Upper lobe of left lung (tissue), 6 donors: ENCODE measurements at regions not wholly inside any gene's neighbourhood (a gene's known extent, or its start where the extent isn't known, plus 50 kb on each side); places are given as distances from the start of the nearest gene placed in this dataset.
"Not testable (repeated sequence)": the region's sequence is repeated elsewhere in the genome, so short reads cannot be mapped to it uniquely, and the experiment has no call there.

Experiments
- ATAC-seq, 2 donors: fragments of 200-7000 bp; cut with Tn5 transposase; one replicate each; pipeline ENCODE4 v1.9.1; 2022; ENCODE audit warnings: mild to moderate bottlenecking in 2 of 2, moderate library complexity in 2 of 2; ENCODE audit not compliant: low FRiP score in 2 of 2
- DNase-seq, 2 donors: peaks; one replicate each; pipeline ENCODE4 v3.0.0-alpha.2; 2019 to 2020
- H3K27ac ChIP-seq, 4 donors: fragments of 200-600 bp; sonication (generic); one replicate each; pipeline ENCODE4 v1.5.1; 2016 to 2019
- H3K27me3 ChIP-seq, 4 donors: fragments of 200-600 bp; sonication (generic); one replicate each; pipeline ENCODE4 v1.5.1; 2017 to 2019
- H3K36me3 ChIP-seq, 4 donors: fragments of 200-600 bp; sonication (generic); one replicate each; pipeline ENCODE4 v1.5.1; 2016 to 2019
- H3K4me1 ChIP-seq, 4 donors: fragments of 200-600 bp; sonication (generic); one replicate each; pipeline ENCODE4 v1.5.1; 2018 to 2019
- H3K4me3 ChIP-seq, 4 donors: fragments of 200-600 bp; sonication (generic); one replicate each; pipeline ENCODE4 v1.5.1; 2017 to 2019; ENCODE audit warnings: mild to moderate bottlenecking in 2 of 4, moderate library complexity in 1 of 4
- H3K9me3 ChIP-seq, 4 donors: fragments of 200-600 bp; sonication (generic); one replicate each; pipeline ENCODE4 v1.5.1; 2018 to 2019
- CTCF ChIP-seq, 6 experiments: fragments of 450-650 bp in 4 of 6; fragments of 200-600 bp in 2 of 6; sonication (generic) in 2 of 6; IDR thresholded peaks; one replicate each; pipeline ENCODE4 v1.5.1; 2016 to 2019; ENCODE audit warnings: antibody characterized with exemption in 6 of 6
- EP300 ChIP-seq, 4 donors: sonication (generic); formaldehyde crosslinking; IDR thresholded peaks; one replicate each; pipeline ENCODE4 v1.5.1; 2017; ENCODE audit warnings: antibody characterized with exemption in 4 of 4, control low read depth in 2 of 4
- POLR2A ChIP-seq, 4 donors: fragments of 450-650 bp; IDR thresholded peaks; one replicate each; pipeline ENCODE4 v1.5.1; 2016 to 2017; ENCODE audit warnings: antibody characterized with exemption in 4 of 4, mild to moderate bottlenecking in 2 of 4
- POLR2AphosphoS5 ChIP-seq, 2 donors: sonication (generic); formaldehyde crosslinking; IDR thresholded peaks; one replicate each; pipeline ENCODE4 v1.5.1; 2017; ENCODE audit warnings: antibody characterized with exemption in 2 of 2
- WGBS, 2 donors: methylation state at CpG; one replicate each; pipeline ENCODE4 v1.1.5; 2017 to 2018; 5-methylcytosine and 5-hydroxymethylcytosine counted together
- donor health status: DM: no; HTN: no; CAD: no; lungs with moderate emphysema.
- donor health status: DM: no; HTN: yes; CAD: no; lungs with severe emphysema.

GRCh38 chr2:16911746-16912145 lies 246.1 kb upstream of the CYRIA start:
- H3K9me3 ChIP-seq: no peaks in the 10 kb centered on the region
- no peak for DNase-seq
- TF ChIP-seq POLR2A (IDR thresholded peaks at IDR 0.05) (no peak), POLR2AphosphoS5 (IDR thresholded peaks at IDR 0.05) (no peak), EP300 (IDR thresholded peaks at IDR 0.05) (no peak), CTCF (IDR thresholded peaks at IDR 0.05) (no peak)
- no peaks in the 10 kb centered on the region for H3K4me1 ChIP-seq
- 77 to 79% methylated on average over 3 of the region's 3 CpGs for WGBS, 2 donors
- no peak overlapping the region for H3K27ac ChIP-seq
- H3K4me3 ChIP-seq: no peak overlapping the region
- ATAC-seq: no peak
- no peaks in the 10 kb centered on the region for H3K27me3 ChIP-seq
- no peaks in the 10 kb centered on the region for H3K36me3 ChIP-seq

- ATAC-seq (no peak), DNase-seq (no peak)
- Histone ChIP-seq H3K4me1 (no peaks in the 10 kb centered on the region), H3K9me3 (no peaks in the 10 kb centered on the region), H3K27ac (no peak overlapping the region), H3K4me3 (no peak overlapping the region), H3K36me3 (no peaks in the 10 kb centered on the region), H3K27me3 (no peaks in the 10 kb centered on the region)
- TF ChIP-seq CTCF (IDR thresholded peaks at IDR 0.05): no peak
- no peak for TF ChIP-seq EP300 (IDR thresholded peaks at IDR 0.05)
- TF ChIP-seq POLR2A (IDR thresholded peaks at IDR 0.05): no peak
- no peak for TF ChIP-seq POLR2AphosphoS5 (IDR thresholded peaks at IDR 0.05)
- 27 to 64% methylated on average over 1 of the region's 1 CpG for WGBS, 2 donors
These were observed 243.0 kb upstream of the CYRIA start for GRCh38 chr2:16908656-16909055.

DNA sequence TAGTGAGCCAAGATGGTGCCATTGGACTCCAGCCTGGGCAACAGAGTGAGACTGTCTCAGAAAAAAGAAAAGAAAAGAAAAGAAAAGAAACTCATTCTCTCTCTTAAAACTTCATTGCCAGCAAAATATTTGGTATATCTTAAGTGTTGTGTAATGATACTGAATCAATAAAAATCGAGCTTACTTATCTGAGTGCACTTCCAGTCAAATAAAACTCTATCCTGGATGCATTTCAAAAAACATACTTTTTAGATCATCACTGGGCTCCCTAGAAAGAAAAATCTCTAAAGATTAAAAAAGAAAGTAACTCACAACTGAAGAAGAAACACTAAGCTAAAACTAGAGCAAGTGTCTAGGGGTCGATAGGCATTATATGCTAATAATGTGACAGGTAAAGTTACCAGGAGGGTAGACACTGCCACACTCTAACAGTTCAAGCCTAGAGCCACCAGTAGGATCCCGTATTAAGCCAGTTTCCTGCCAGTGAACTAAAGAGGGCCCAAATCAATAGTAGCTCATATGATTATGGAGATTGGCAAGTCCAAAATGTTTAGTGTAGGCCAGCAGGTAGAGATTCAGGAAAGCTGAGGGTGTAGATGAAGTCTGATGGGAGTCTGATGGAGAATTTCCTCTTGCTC lies 242.1 kb upstream of the CYRIA start:
- H3K27me3 ChIP-seq: no peaks in the 10 kb centered on the region
- no peaks in the 10 kb centered on the region for H3K4me1 ChIP-seq
- H3K36me3 ChIP-seq: no peaks in the 10 kb centered on the region
- no peak for TF ChIP-seq EP300 (IDR thresholded peaks at IDR 0.05)
- TF ChIP-seq CTCF (IDR thresholded peaks at IDR 0.05): no peak
- no peak for TF ChIP-seq POLR2AphosphoS5 (IDR thresholded peaks at IDR 0.05)
- no peak for TF ChIP-seq POLR2A (IDR thresholded peaks at IDR 0.05)
- no peak overlapping the region for H3K4me3 ChIP-seq
- DNase-seq: no peak
- no peaks in the 10 kb centered on the region for H3K9me3 ChIP-seq
- 74 to 77% methylated on average over 3 of the region's 3 CpGs for WGBS, 2 donors
- ATAC-seq: no peak
- no peak overlapping the region for H3K27ac ChIP-seq

DNA sequence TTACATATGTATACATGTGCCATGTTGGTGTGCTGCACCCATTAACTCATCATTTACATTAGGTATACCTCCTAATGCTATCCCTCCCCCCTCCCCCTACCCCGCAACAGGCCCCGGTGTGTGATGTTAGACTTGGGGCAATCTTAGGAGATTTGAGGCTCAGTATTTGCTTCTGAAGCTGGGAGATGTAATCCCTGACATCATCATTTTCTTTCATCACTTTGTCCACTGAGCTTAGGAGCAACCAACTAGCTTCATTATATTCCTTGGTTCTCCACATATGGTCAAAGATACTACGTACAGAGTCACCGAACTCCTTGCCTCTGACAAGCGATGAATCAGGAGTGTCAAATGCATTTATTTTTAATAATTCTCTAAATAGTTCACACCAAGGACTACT lies 239.7 kb upstream of the CYRIA start:
- ATAC-seq, H3K4me3 ChIP-seq, DNase-seq, H3K27me3 ChIP-seq, H3K27ac ChIP-seq, H3K9me3 ChIP-seq, H3K4me1 ChIP-seq, H3K36me3 ChIP-seq: not testable (repeated sequence)
- WGBS, 2 donors: 99 to 100% methylated on average over 5 of the region's 5 CpGs

DNA sequence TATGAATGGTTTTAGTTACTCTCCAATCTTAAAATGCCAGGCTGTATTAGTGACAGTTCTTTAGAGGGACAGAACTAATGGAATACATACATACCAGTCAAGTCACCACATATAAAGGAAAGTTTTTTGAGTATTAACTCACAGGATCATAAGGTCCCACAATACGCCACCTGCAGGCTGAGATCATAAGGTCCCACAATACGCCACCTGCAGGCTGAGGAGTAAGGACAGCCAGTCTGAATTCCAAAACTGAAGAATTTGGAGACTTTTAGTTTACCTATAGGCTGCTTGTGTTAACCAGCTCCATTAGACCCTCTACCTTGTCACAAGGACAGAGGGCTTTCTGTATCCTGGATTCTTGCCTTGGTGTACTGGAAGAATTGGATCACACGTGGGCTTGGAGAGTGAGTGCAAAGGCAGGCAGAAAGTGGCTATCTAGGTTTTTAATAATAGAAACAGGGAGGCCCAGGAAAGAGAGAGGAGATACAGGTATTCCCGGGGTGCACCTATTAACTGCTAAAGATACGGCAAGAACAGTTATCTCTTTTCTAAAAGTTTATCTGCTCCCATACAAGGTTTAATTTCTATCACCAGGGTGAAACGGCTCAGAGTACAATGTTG lies 234.9 kb upstream of the CYRIA start:
- Histone ChIP-seq H3K36me3 (no peaks in the 10 kb centered on the region), H3K4me1 (no peaks in the 10 kb centered on the region), H3K4me3 (no peak overlapping the region), H3K27me3 (no peaks in the 10 kb centered on the region), H3K9me3 (no peaks in the 10 kb centered on the region), H3K27ac (no peak overlapping the region)
- TF ChIP-seq CTCF (IDR thresholded peaks at IDR 0.05) (peak in 4 of 6 experiments; percentile 10 to 25 (median 20)), EP300 (IDR thresholded peaks at IDR 0.05) (no peak)
- peak in 1 of 2 donors; percentile 32 for ATAC-seq
- 80 to 82% methylated on average over 6 of the region's 6 CpGs for WGBS, 2 donors
- no peak for DNase-seq
